ENCODE measurements at regions not wholly inside any gene's neighbourhood (a gene's known extent, or its start where the extent isn't known, plus 50 kb on each side); places are given as distances from the start of the nearest gene placed in this dataset.

DNA sequence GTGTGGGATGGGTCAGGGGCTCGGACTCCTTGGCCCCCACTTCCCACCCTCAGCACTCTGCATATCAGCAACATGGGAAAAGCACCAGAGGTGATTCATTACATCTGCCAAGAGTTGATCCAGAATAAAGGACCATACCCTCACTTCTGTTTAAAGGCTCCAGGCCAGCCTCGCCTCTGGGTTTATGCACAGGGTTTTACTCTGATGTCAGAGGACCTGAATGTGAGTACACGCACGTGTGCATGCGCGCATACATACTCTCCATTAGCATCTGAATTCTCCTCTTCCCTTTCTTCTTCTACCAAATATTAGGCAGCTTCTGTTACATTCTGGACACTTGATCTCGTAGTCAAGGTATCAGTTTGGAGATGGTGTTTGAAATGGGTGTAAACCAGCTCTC lies 114.7 kb upstream of the SPTLC3 start:
- TF ChIP-seq, protein P1, sequence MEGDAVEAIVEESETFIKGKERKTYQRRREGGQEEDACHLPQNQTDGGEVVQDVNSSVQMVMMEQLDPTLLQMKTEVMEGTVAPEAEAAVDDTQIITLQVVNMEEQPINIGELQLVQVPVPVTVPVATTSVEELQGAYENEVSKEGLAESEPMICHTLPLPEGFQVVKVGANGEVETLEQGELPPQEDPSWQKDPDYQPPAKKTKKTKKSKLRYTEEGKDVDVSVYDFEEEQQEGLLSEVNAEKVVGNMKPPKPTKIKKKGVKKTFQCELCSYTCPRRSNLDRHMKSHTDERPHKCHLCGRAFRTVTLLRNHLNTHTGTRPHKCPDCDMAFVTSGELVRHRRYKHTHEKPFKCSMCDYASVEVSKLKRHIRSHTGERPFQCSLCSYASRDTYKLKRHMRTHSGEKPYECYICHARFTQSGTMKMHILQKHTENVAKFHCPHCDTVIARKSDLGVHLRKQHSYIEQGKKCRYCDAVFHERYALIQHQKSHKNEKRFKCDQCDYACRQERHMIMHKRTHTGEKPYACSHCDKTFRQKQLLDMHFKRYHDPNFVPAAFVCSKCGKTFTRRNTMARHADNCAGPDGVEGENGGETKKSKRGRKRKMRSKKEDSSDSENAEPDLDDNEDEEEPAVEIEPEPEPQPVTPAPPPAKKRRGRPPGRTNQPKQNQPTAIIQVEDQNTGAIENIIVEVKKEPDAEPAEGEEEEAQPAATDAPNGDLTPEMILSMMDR (IDR thresholded peaks at IDR 0.05 in 4 of 5, conservative IDR thresholded peaks at IDR 0.05 in 1 of 5) = no peak
- no peak for TF ChIP-seq POLR2A (IDR thresholded peaks at IDR 0.05)
